ENCODE measurements at regions not wholly inside any gene's neighbourhood (a gene's known extent, or its start where the extent isn't known, plus 50 kb on each side); places are given as distances from the start of the nearest gene placed in this dataset.
A peak's percentile ranks its signal among the peaks of the same experiment; 100 is the strongest.

- Histone ChIP-seq H3K4me1 (ENCODE audit: insufficient read depth) (no peaks in the 10 kb centered on the region; the same call in 1 of the 2 replicates), H2AFZ (0 out of 2 replicates have a peak overlapping the region, but pooled peaks have one; percentile 45), H3K27ac (ENCODE audit: low read depth) (no peak overlapping the region), H3K4me3 (no peak overlapping the region), H3K27me3 (ENCODE audit: insufficient read depth) (no peaks in the 10 kb centered on the region), H3F3A (replicated peaks; ENCODE audit: low read depth) (no peaks in the 10 kb centered on the region), H4K20me1 (replicated peaks; ENCODE audit: insufficient read depth) (no peaks in the 10 kb centered on the region), H3K36me3 (ENCODE audit: insufficient read depth) (no peaks in the 10 kb centered on the region), H3K4me2 (no peak overlapping the region), H3K79me2 (replicated peaks; ENCODE audit: insufficient read depth) (no peaks in the 10 kb centered on the region), H3K9me2 (ENCODE audit: insufficient read depth) (no peaks in the 10 kb centered on the region)
- no peak for TF ChIP-seq EZH2 (IDR thresholded peaks at IDR 0.05; ENCODE audit: low read depth, unreplicated experiment)
- Mint-ChIP-seq H3K9me3 (no peaks in the 10 kb centered on the region), H3K4me1 (peaks cover 11% of the 10 kb centered on the region; the same call in 2 of the 3 replicates), H3K27ac (no peak overlapping the region), H3K27me3 (ENCODE audit: insufficient read depth, low read depth, poor library complexity) (peaks cover 2% of the 10 kb centered on the region), H3K36me3 (ENCODE audit: low read depth) (no peaks in the 10 kb centered on the region), H3K4me3 (no peak overlapping the region)
- DNase-seq (ENCODE audit: low spot score) = no peak
- ATAC-seq = no peak
Measured at GRCh38 chr10:108166401-108166800, 1001.9 kb upstream of the SORCS1 start.

GRCh38 chr10:108147346-108147745 lies 982.8 kb upstream of the SORCS1 start:
- Histone ChIP-seq H3K36me3 (ENCODE audit: insufficient read depth) (peaks cover 4% of the 10 kb centered on the region), H3F3A (replicated peaks; ENCODE audit: low read depth) (no peaks in the 10 kb centered on the region), H3K27me3 (ENCODE audit: insufficient read depth) (no peaks in the 10 kb centered on the region), H2AFZ (no peak overlapping the region), H3K9me2 (ENCODE audit: insufficient read depth) (peaks cover 8% of the 10 kb centered on the region), H3K27ac (ENCODE audit: low read depth) (no peak overlapping the region), H3K79me2 (replicated peaks; ENCODE audit: insufficient read depth) (no peaks in the 10 kb centered on the region), H3K4me3 (no peak overlapping the region), H3K4me2 (no peak overlapping the region), H4K20me1 (replicated peaks; ENCODE audit: insufficient read depth) (no peaks in the 10 kb centered on the region), H3K4me1 (ENCODE audit: insufficient read depth) (peaks cover 22% of the 10 kb centered on the region)
- Mint-ChIP-seq H3K27ac (no peak overlapping the region), H3K9me3 (peaks cover 29% of the 10 kb centered on the region), H3K36me3 (ENCODE audit: low read depth) (peaks cover 20% of the 10 kb centered on the region), H3K4me3 (no peak overlapping the region), H3K27me3 (ENCODE audit: insufficient read depth, low read depth, poor library complexity) (peaks cover 1% of the 10 kb centered on the region), H3K4me1 (peaks cover 16% of the 10 kb centered on the region)
- no peak for ATAC-seq
- no peak for TF ChIP-seq ZNF114 (CRISPR knock-in tag; IDR thresholded peaks at IDR 0.05)
- TF ChIP-seq ZNF331 (CRISPR knock-in tag; IDR thresholded peaks at IDR 0.05; ENCODE audit: low read depth) = no peak
- TF ChIP-seq EZH2 (IDR thresholded peaks at IDR 0.05; ENCODE audit: low read depth, unreplicated experiment) = no peak
- no peak for TF ChIP-seq ZNF462 (CRISPR knock-in tag; IDR thresholded peaks at IDR 0.05)
- TF ChIP-seq CREB1 (CRISPR knock-in tag; IDR thresholded peaks at IDR 0.05; ENCODE audit: low read depth) = no peak
- TF ChIP-seq ETS1 (IDR thresholded peaks at IDR 0.05) = no peak
- no peak for TF ChIP-seq POLR2AphosphoS5 (IDR thresholded peaks at IDR 0.05; ENCODE audit: low read depth)
- TF ChIP-seq NANOG (IDR thresholded peaks at IDR 0.05; ENCODE audit: borderline replicate concordance) = no peak
- no peak for TF ChIP-seq CTCF (conservative IDR thresholded peaks at IDR 0.05; ENCODE audit: low read depth in 2 of 2)
- TF ChIP-seq EZH2phosphoT487 (IDR thresholded peaks at IDR 0.05; ENCODE audit: unreplicated experiment) = no peak
- no peak for TF ChIP-seq STAT1 (IDR thresholded peaks at IDR 0.05; ENCODE audit: unreplicated experiment)
- no peak for TF ChIP-seq JUNB (IDR thresholded peaks at IDR 0.05; ENCODE audit: unreplicated experiment)
- no peak for DNase-seq (ENCODE audit: low spot score)

Measured in GM23338 (cell line).